Hepatocyte (in vitro differentiated cells): ENCODE measurements at regions not wholly inside any gene's neighbourhood (a gene's known extent, or its start where the extent isn't known, plus 50 kb on each side); places are given as distances from the start of the nearest gene placed in this dataset.

ENCODE experiments used
- DNase-seq: peaks from one replicate; pipeline ENCODE4 v3.0.0-alpha.2; 2016; ENCODE audit warnings: low spot score
- H2AFZ ChIP-seq: fragments of 200-600 bp; sonication (generic); 2 replicates; pipeline ENCODE4 v1.6.0; 2016; ENCODE audit warnings: antibody characterized with exemption, mild to moderate bottlenecking
- H3K27ac ChIP-seq: fragments of 200-600 bp; sonication (generic); 2 replicates; pipeline ENCODE4 v1.5.1; 2016; ENCODE audit warnings: mild to moderate bottlenecking
- H3K27me3 ChIP-seq: fragments of 200-600 bp; sonication (generic); 2 replicates; pipeline ENCODE4 v1.6.1; 2016
- H3K36me3 ChIP-seq: fragments of 200-600 bp; sonication (generic); replicated peaks from 2 replicates; pipeline ENCODE4 v1.5.1; 2016; ENCODE audit warnings: low read depth; ENCODE audit not compliant: insufficient read depth
- H3K4me1 ChIP-seq: fragments of 200-600 bp; sonication (generic); 2 replicates; pipeline ENCODE4 v1.5.1; 2016; ENCODE audit warnings: mild to moderate bottlenecking, moderate library complexity; ENCODE audit not compliant: insufficient read depth
- H3K4me2 ChIP-seq: fragments of 200-600 bp; sonication (generic); 2 replicates; pipeline ENCODE4 v1.6.0; 2016
- H3K4me3 ChIP-seq: fragments of 200-600 bp; sonication (generic); 2 replicates; pipeline ENCODE4 v1.5.1; 2016; ENCODE audit warnings: mild to moderate bottlenecking
- H3K79me2 ChIP-seq: fragments of 200-600 bp; sonication (generic); 2 replicates; pipeline ENCODE4 v1.6.0; 2017; ENCODE audit warnings: mild to moderate bottlenecking
- H3K9me2 ChIP-seq: fragments of 200-600 bp; sonication (generic); replicated peaks from 2 replicates; pipeline ENCODE4 v1.6.0; 2017; ENCODE audit warnings: mild to moderate bottlenecking; ENCODE audit not compliant: insufficient read depth
- H3K9me3 ChIP-seq: fragments of 200-600 bp; sonication (generic); 2 replicates; pipeline ENCODE4 v1.5.1; 2016; ENCODE audit warnings: low read depth, mild to moderate bottlenecking
- H4K20me1 ChIP-seq: fragments of 200-600 bp; sonication (generic); 2 replicates; pipeline ENCODE4 v1.6.0; 2016; ENCODE audit warnings: mild to moderate bottlenecking; ENCODE audit not compliant: insufficient read depth, poor library complexity, severe bottlenecking
- EZH2 ChIP-seq: fragments of 200-600 bp; sonication (generic); IDR thresholded peaks from 2 replicates; pipeline ENCODE4 v1.6.1; 2016; ENCODE audit warnings: antibody characterized with exemption, mild to moderate bottlenecking, borderline replicate concordance
- EZH2phosphoT487 ChIP-seq: fragments of 200-600 bp; sonication (generic); IDR thresholded peaks from one replicate; pipeline ENCODE4 v1.6.1; 2018; ENCODE audit warnings: antibody characterized with exemption, mild to moderate bottlenecking, low read depth, moderate library complexity; ENCODE audit not compliant: unreplicated experiment, severe bottlenecking
- WGBS: methylation state at CpG from one replicate; pipeline ENCODE4 v1.1.6; 2016; ENCODE audit warnings: low lambda C conversion rate; ENCODE audit errors: missing lambda C conversion rate; 5-methylcytosine and 5-hydroxymethylcytosine counted together
- TF ChIP-seq, protein P1 (sequence below): fragments of 200-600 bp; sonication (generic); IDR thresholded peaks from 2 replicates; pipeline ENCODE4 v1.5.1; 2016; ENCODE audit warnings: antibody characterized with exemption, mild to moderate bottlenecking; ENCODE audit not compliant: poor library complexity

DNA sequence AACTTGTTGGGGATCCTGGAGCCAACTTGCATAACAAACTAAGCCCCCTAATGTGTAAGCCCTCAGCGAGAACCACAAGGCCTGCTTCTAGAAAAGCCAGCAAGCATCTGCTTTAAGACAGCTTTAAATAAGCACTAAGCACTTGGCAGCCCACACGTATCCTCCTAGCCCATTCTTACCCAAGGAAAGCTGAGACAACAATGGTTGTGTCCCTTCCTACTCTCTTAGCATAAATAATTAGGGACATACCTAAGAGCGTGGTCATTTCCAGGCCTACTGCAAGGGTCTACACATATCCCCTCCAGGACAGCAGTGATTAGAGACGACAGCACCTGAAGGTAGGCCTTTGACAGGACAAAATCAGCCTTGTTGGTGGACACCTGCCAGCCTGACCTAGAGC is 322.8 kb upstream of the PPARGC1A start:
- no peak overlapping the region for H3K4me3 ChIP-seq
- H3K27ac ChIP-seq = no peak overlapping the region
- H4K20me1 ChIP-seq = no peaks in the 10 kb centered on the region
- H2AFZ ChIP-seq = no peak overlapping the region
- no peaks in the 10 kb centered on the region for H3K27me3 ChIP-seq
- H3K9me3 ChIP-seq = no peaks in the 10 kb centered on the region
- H3K9me2 ChIP-seq = no peaks in the 10 kb centered on the region
- H3K4me2 ChIP-seq = no peak overlapping the region
- DNase-seq = no peak
- H3K79me2 ChIP-seq = no peaks in the 10 kb centered on the region
- no peaks in the 10 kb centered on the region for H3K4me1 ChIP-seq
- no peaks in the 10 kb centered on the region for H3K36me3 ChIP-seq
- TF ChIP-seq, protein P1, sequence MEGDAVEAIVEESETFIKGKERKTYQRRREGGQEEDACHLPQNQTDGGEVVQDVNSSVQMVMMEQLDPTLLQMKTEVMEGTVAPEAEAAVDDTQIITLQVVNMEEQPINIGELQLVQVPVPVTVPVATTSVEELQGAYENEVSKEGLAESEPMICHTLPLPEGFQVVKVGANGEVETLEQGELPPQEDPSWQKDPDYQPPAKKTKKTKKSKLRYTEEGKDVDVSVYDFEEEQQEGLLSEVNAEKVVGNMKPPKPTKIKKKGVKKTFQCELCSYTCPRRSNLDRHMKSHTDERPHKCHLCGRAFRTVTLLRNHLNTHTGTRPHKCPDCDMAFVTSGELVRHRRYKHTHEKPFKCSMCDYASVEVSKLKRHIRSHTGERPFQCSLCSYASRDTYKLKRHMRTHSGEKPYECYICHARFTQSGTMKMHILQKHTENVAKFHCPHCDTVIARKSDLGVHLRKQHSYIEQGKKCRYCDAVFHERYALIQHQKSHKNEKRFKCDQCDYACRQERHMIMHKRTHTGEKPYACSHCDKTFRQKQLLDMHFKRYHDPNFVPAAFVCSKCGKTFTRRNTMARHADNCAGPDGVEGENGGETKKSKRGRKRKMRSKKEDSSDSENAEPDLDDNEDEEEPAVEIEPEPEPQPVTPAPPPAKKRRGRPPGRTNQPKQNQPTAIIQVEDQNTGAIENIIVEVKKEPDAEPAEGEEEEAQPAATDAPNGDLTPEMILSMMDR = no peak
- TF ChIP-seq EZH2 = no peak
- TF ChIP-seq EZH2phosphoT487 = no peak
- WGBS = 92% methylated on average over 4 of the region's 4 CpGs

DNA sequence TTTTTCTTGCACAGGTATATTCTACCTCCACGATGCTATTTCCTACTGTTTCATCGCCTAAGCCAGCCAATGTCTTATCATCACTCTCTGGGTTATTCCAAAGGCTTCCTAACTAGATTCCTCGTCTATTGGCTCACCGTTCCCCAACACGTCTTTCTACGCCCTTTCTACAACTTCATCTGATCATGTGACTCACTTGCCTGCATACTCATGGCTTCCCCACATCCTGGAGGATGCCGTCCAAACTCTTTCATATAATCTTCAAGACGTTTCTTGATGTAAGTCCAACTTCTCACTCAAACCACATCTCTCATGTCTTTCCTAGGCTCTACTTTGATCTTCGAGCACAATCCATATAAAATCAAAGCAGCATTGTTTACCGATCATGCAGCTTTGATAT is 322.0 kb upstream of the PPARGC1A start:
- no peak overlapping the region for H3K4me2 ChIP-seq
- no peak for DNase-seq
- WGBS = 91% methylated on average over 10 of the region's 10 CpGs
- no peak overlapping the region for H2AFZ ChIP-seq
- H3K4me1 ChIP-seq = no peaks in the 10 kb centered on the region
- no peak overlapping the region for H3K4me3 ChIP-seq
- H3K9me3 ChIP-seq = no peaks in the 10 kb centered on the region
- no peaks in the 10 kb centered on the region for H3K36me3 ChIP-seq
- H4K20me1 ChIP-seq = no peaks in the 10 kb centered on the region
- H3K9me2 ChIP-seq = no peaks in the 10 kb centered on the region
- H3K27ac ChIP-seq = no peak overlapping the region
- no peaks in the 10 kb centered on the region for H3K27me3 ChIP-seq
- TF ChIP-seq EZH2 (no peak), EZH2phosphoT487 (no peak)
- TF ChIP-seq, protein P1 = no peak
- H3K79me2 ChIP-seq = no peaks in the 10 kb centered on the region

DNA sequence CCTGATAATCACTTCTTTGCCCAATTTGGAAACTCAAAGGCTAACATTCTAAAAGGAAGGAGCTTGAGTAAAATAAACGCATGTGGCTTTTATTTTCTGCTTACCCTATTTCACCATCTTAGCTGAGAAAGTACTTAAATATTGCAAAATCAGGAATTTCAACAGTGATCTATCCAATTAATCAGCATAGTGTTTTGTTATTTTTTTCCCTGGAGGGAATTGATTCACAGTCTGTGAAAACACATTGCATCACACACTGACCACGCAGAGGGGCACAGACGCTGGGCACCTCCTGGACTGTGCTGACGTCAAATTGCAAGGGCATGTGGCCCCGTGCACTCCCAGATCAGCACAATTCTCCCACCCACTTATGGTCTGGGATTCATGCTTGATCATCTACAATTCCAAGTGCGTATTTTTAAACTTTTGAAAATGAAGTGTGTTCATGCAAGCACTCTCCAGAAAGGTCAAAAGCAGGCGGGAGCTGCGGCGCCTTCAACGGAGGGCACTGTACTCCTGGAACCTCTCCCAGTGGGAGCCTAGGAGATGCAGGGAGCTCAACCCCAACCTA is 320.6 kb upstream of the PPARGC1A start:
- H2AFZ ChIP-seq = no peak overlapping the region
- H3K27me3 ChIP-seq = no peaks in the 10 kb centered on the region
- H3K4me2 ChIP-seq = no peak overlapping the region
- TF ChIP-seq, protein P1 = no peak
- TF ChIP-seq EZH2 (no peak), EZH2phosphoT487 (no peak)
- H4K20me1 ChIP-seq = no peaks in the 10 kb centered on the region
- no peaks in the 10 kb centered on the region for H3K9me2 ChIP-seq
- DNase-seq = no peak
- no peaks in the 10 kb centered on the region for H3K9me3 ChIP-seq
- H3K79me2 ChIP-seq = no peaks in the 10 kb centered on the region
- H3K4me3 ChIP-seq = no peak overlapping the region
- WGBS = 84% methylated on average over 10 of the region's 10 CpGs
- H3K27ac ChIP-seq = no peak overlapping the region
- H3K4me1 ChIP-seq = no peaks in the 10 kb centered on the region
- no peaks in the 10 kb centered on the region for H3K36me3 ChIP-seq

DNA sequence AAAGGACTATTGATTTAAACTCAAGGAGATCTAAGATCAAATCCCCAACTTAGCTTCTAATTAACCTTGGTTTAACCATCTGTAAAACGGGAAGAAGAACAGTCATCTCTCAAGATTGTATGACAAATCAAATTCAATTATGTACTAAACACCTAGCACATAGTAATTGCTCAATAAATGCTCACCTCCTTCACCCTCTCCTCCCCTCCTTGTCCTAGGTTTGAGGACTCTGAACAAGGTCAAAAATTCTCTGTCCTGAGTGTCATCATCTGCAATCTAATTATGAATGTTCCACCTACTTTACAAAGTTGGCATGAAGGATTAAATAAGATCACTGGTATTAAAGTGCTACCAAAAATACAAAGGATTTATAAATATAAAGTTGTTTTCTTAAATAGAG is 320.1 kb upstream of the PPARGC1A start:
- DNase-seq = no peak
- H3K36me3 ChIP-seq = no peaks in the 10 kb centered on the region
- TF ChIP-seq EZH2 = no peak
- no peak for TF ChIP-seq EZH2phosphoT487
- TF ChIP-seq, protein P1 = no peak
- no peak overlapping the region for H2AFZ ChIP-seq
- H3K4me3 ChIP-seq = no peak overlapping the region
- no peaks in the 10 kb centered on the region for H3K4me1 ChIP-seq
- no peaks in the 10 kb centered on the region for H4K20me1 ChIP-seq
- H3K27ac ChIP-seq = no peak overlapping the region
- no peak overlapping the region for H3K4me2 ChIP-seq
- WGBS = 44% methylated on average over 1 of the region's 1 CpG
- no peaks in the 10 kb centered on the region for H3K79me2 ChIP-seq
- no peaks in the 10 kb centered on the region for H3K9me3 ChIP-seq
- no peaks in the 10 kb centered on the region for H3K9me2 ChIP-seq
- H3K27me3 ChIP-seq = no peaks in the 10 kb centered on the region
